ENCODE measurements at regions not wholly inside any gene's neighbourhood (a gene's known extent, or its start where the extent isn't known, plus 50 kb on each side); places are given as distances from the start of the nearest gene placed in this dataset.

GRCh38 chr15:61598655-61599054, 369.6 kb upstream of the RORA start:
- no peak overlapping the region for H3K4me2 ChIP-seq (ENCODE audit: insufficient read depth, low read length)
- no peaks in the 10 kb centered on the region for H3K27me3 ChIP-seq (ENCODE audit: insufficient read depth, low read length, poor library complexity)
- H2AFZ ChIP-seq (ENCODE audit: low read depth, low read length), result no peak overlapping the region
- H3K9me3 ChIP-seq (ENCODE audit: insufficient read depth, low read length, severe bottlenecking), result no peaks in the 10 kb centered on the region
- H4K20me1 ChIP-seq (ENCODE audit: insufficient read depth, low read length), result no peaks in the 10 kb centered on the region
- no peak for TF ChIP-seq EZH2 (IDR thresholded peaks at IDR 0.05; ENCODE audit: borderline replicate concordance, low read depth, low read length, severe bottlenecking)
- no peak for TF ChIP-seq CTCF (IDR thresholded peaks at IDR 0.05; ENCODE audit: borderline replicate concordance, extremely low read depth, low read length, poor library complexity, severe bottlenecking)
- no peaks in the 10 kb centered on the region for H3K79me2 ChIP-seq (ENCODE audit: insufficient read depth, low read length)
- H3K36me3 ChIP-seq (ENCODE audit: insufficient read depth, low read length), result no peaks in the 10 kb centered on the region
- no peak overlapping the region for H3K9ac ChIP-seq (ENCODE audit: low read depth, low read length)
- H3K27ac ChIP-seq (ENCODE audit: low read length), result no peak overlapping the region
- no peak overlapping the region for H3K4me3 ChIP-seq (ENCODE audit: low read depth in 1 of 2, low read length in 2 of 2)
- no peaks in the 10 kb centered on the region for H3K4me1 ChIP-seq (ENCODE audit: insufficient read depth, low read length)
- ATAC-seq (ENCODE audit: insufficient read depth, low read depth) (no peak), DNase-seq (no peak)

GRCh38 chr15:61584410-61584809, 355.3 kb upstream of the RORA start:
- H3K4me3 ChIP-seq (ENCODE audit: low read depth in 1 of 2, low read length in 2 of 2), result no peak overlapping the region
- no peaks in the 10 kb centered on the region for H3K36me3 ChIP-seq (ENCODE audit: insufficient read depth, low read length)
- no peaks in the 10 kb centered on the region for H3K79me2 ChIP-seq (ENCODE audit: insufficient read depth, low read length)
- H3K4me2 ChIP-seq (ENCODE audit: insufficient read depth, low read length), result no peak overlapping the region
- TF ChIP-seq CTCF (IDR thresholded peaks at IDR 0.05; ENCODE audit: borderline replicate concordance, extremely low read depth, low read length, poor library complexity, severe bottlenecking) (no peak), EZH2 (IDR thresholded peaks at IDR 0.05; ENCODE audit: borderline replicate concordance, low read depth, low read length, severe bottlenecking) (no peak)
- H3K9me3 ChIP-seq (ENCODE audit: insufficient read depth, low read length, severe bottlenecking), result no peaks in the 10 kb centered on the region
- H3K9ac ChIP-seq (ENCODE audit: low read depth, low read length), result no peak overlapping the region
- H2AFZ ChIP-seq (ENCODE audit: low read depth, low read length), result no peak overlapping the region
- no peak for ATAC-seq (ENCODE audit: insufficient read depth, low read depth)
- no peaks in the 10 kb centered on the region for H4K20me1 ChIP-seq (ENCODE audit: insufficient read depth, low read length)
- no peaks in the 10 kb centered on the region for H3K27me3 ChIP-seq (ENCODE audit: insufficient read depth, low read length, poor library complexity)
- peak; percentile 4 for DNase-seq
- H3K27ac ChIP-seq (ENCODE audit: low read length), result no peak overlapping the region
- H3K4me1 ChIP-seq (ENCODE audit: insufficient read depth, low read length), result no peaks in the 10 kb centered on the region

GRCh38 chr15:61582092-61582491, 353.0 kb upstream of the RORA start:
- Histone ChIP-seq H3K9ac (ENCODE audit: low read depth, low read length) (no peak overlapping the region), H3K36me3 (ENCODE audit: insufficient read depth, low read length) (no peaks in the 10 kb centered on the region), H3K9me3 (ENCODE audit: insufficient read depth, low read length, severe bottlenecking) (no peaks in the 10 kb centered on the region), H3K27ac (ENCODE audit: low read length) (no peak overlapping the region), H3K27me3 (ENCODE audit: insufficient read depth, low read length, poor library complexity) (no peaks in the 10 kb centered on the region), H3K79me2 (ENCODE audit: insufficient read depth, low read length) (no peaks in the 10 kb centered on the region), H2AFZ (ENCODE audit: low read depth, low read length) (no peak overlapping the region), H3K4me3 (ENCODE audit: low read depth in 1 of 2, low read length in 2 of 2) (no peak overlapping the region), H4K20me1 (ENCODE audit: insufficient read depth, low read length) (no peaks in the 10 kb centered on the region), H3K4me1 (ENCODE audit: insufficient read depth, low read length) (no peaks in the 10 kb centered on the region), H3K4me2 (ENCODE audit: insufficient read depth, low read length) (no peak overlapping the region)
- no peak for ATAC-seq (ENCODE audit: insufficient read depth, low read depth)
- DNase-seq, result no peak
- TF ChIP-seq CTCF (IDR thresholded peaks at IDR 0.05; ENCODE audit: borderline replicate concordance, extremely low read depth, low read length, poor library complexity, severe bottlenecking), result no peak
- no peak for TF ChIP-seq EZH2 (IDR thresholded peaks at IDR 0.05; ENCODE audit: borderline replicate concordance, low read depth, low read length, severe bottlenecking)

GRCh38 chr15:61575597-61575996, 346.5 kb upstream of the RORA start:
- Histone ChIP-seq H3K9ac (ENCODE audit: low read depth, low read length) (no peak overlapping the region), H3K4me2 (ENCODE audit: insufficient read depth, low read length) (no peak overlapping the region), H3K27ac (ENCODE audit: low read length) (no peak overlapping the region), H3K36me3 (ENCODE audit: insufficient read depth, low read length) (no peaks in the 10 kb centered on the region), H4K20me1 (ENCODE audit: insufficient read depth, low read length) (no peaks in the 10 kb centered on the region), H3K4me1 (ENCODE audit: insufficient read depth, low read length) (no peaks in the 10 kb centered on the region), H3K27me3 (ENCODE audit: insufficient read depth, low read length, poor library complexity) (no peaks in the 10 kb centered on the region), H3K79me2 (ENCODE audit: insufficient read depth, low read length) (no peaks in the 10 kb centered on the region), H3K4me3 (ENCODE audit: low read depth in 1 of 2, low read length in 2 of 2) (no peak overlapping the region), H3K9me3 (ENCODE audit: insufficient read depth, low read length, severe bottlenecking) (no peaks in the 10 kb centered on the region), H2AFZ (ENCODE audit: low read depth, low read length) (no peak overlapping the region)
- DNase-seq (no peak), ATAC-seq (ENCODE audit: insufficient read depth, low read depth) (no peak)
- no peak for TF ChIP-seq CTCF (IDR thresholded peaks at IDR 0.05; ENCODE audit: borderline replicate concordance, extremely low read depth, low read length, poor library complexity, severe bottlenecking)
- TF ChIP-seq EZH2 (IDR thresholded peaks at IDR 0.05; ENCODE audit: borderline replicate concordance, low read depth, low read length, severe bottlenecking), result no peak
